ENCODE measurements at regions not wholly inside any gene's neighbourhood (a gene's known extent, or its start where the extent isn't known, plus 50 kb on each side); places are given as distances from the start of the nearest gene placed in this dataset.

DNA sequence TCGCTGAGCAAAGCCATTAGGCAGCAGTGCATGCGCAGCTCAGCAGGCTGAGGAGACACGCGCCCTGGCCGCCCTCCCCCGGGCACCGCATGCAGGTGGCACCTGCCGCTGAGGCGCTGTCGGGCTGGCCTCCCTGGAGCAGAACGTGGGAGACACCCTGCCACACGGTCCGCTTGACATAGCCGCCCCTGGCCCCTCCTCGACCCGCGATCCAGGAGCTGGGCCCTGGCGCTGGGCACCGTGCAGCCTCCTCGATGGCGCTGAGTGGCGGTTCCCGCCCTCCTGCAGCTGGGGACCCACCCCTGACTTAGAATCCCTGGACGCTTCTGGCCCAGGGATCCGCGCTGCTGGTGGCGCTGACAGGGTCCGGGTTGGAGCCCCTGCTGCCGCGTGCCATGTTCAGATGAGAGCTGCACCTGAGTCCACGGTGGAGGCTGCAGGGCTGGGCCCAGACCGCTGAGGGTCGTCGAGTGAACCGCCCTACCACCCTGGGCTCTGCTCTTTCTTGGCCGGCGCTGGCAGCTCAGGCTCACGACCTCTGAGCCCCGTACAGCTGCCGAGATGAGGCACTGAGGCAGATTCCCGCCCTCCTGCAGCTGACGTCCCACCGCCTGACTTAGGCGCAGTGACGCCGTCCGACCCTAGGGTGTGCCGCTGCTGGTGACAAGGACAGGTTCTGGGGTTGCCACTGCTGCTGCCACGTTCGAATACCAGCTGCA, 116.8 kb downstream of the OR13A1 start:
- no peak for TF ChIP-seq CTCF (IDR thresholded peaks at IDR 0.05)
- no peak overlapping the region for H3K4me3 Mint-ChIP-seq
- no peak for ATAC-seq
- POLR2A ChIA-PET = no interaction called here
- DNase-seq = no peak
- no peaks in the 10 kb centered on the region for H3K9me3 Mint-ChIP-seq
- H3K27me3 Mint-ChIP-seq = no peaks in the 10 kb centered on the region
- CTCF ChIA-PET = no interaction called here
- no peaks in the 10 kb centered on the region for H3K36me3 Mint-ChIP-seq (ENCODE audit: low read depth)
- H3K27ac Mint-ChIP-seq = no peak overlapping the region
- H3K4me1 Mint-ChIP-seq (ENCODE audit: low read depth) = no peaks in the 10 kb centered on the region
- intact Hi-C loops (cut with micrococcal nuclease) = no loop called here

- no peak for DNase-seq
- H3K4me3 Mint-ChIP-seq = no peak overlapping the region
- no peaks in the 10 kb centered on the region for H3K36me3 Mint-ChIP-seq (ENCODE audit: low read depth)
- peaks cover 2% of the 10 kb centered on the region for H3K27me3 Mint-ChIP-seq
- no peak for TF ChIP-seq CTCF (IDR thresholded peaks at IDR 0.05)
- ATAC-seq = no peak
- ChIA-PET POLR2A (no interaction called here), CTCF (no interaction called here)
- intact Hi-C loops (cut with micrococcal nuclease) = no loop called here
- H3K4me1 Mint-ChIP-seq (ENCODE audit: low read depth) = no peaks in the 10 kb centered on the region
- H3K27ac Mint-ChIP-seq = no peak overlapping the region
- no peaks in the 10 kb centered on the region for H3K9me3 Mint-ChIP-seq
These were observed 116.1 kb downstream of the OR13A1 start for GRCh38 chr10:45199205-45199740.

DNA sequence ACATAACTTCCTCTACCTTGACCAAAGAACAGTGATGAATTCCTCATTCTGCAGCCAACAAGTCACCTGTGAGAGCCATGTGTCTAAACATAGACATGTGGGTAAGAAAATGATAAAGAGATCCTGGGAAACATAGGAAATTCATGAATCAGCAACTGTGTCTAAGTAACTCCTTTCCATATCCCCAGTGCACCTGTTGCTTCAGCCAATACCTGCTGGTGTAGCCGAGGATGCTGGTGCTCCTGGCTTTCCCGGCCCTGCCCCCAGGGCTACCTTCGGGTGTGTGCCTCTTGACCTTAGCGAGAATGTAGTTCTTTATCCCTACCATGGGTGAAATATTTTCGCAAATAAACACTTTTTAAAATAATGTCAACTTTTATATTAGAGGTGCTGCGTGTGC, 114.1 kb downstream of the OR13A1 start:
- intact Hi-C loops (cut with micrococcal nuclease) = no loop called here
- POLR2A ChIA-PET = no interaction called here

DNA sequence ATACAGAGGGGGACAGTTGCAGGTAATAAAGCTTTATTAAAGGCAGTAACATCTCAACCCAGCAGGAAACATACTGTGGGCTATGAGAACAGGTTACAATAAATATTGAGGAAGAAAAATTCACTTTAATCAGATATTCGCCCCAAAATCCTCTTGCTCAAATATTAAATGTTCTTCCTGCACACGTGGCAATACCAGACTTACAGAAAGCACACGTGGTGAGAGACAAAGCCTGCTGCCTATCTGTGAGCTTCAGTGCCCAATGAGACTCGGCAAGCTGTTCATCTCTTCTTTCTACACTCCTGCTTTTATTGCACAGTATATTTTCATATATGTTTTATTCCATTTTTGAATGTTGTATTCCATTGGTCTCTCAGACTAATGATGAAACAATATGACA, 113.2 kb downstream of the OR13A1 start:
- no peaks in the 10 kb centered on the region for H3K4me1 Mint-ChIP-seq (ENCODE audit: low read depth)
- POLR2A ChIA-PET = no interaction called here
- no peak overlapping the region for H3K27ac Mint-ChIP-seq
- ATAC-seq (no peak), DNase-seq (no peak)
- H3K27me3 Mint-ChIP-seq = peaks cover 2% of the 10 kb centered on the region
- no peak overlapping the region for H3K4me3 Mint-ChIP-seq
- H3K9me3 Mint-ChIP-seq = no peaks in the 10 kb centered on the region
- TF ChIP-seq CTCF (IDR thresholded peaks at IDR 0.05) = no peak
- H3K36me3 Mint-ChIP-seq (ENCODE audit: low read depth) = no peaks in the 10 kb centered on the region
- intact Hi-C loops (cut with micrococcal nuclease) = no loop called here
- CTCF ChIA-PET = no interaction called here

More for the DNA sequence above, 114.1 kb downstream of the OR13A1 start:
- DNase-seq = no peak
- H3K4me3 Mint-ChIP-seq = no peak overlapping the region
- TF ChIP-seq CTCF (IDR thresholded peaks at IDR 0.05) = no peak
- CTCF ChIA-PET = no interaction called here
- H3K4me1 Mint-ChIP-seq (ENCODE audit: low read depth) = no peaks in the 10 kb centered on the region
- H3K36me3 Mint-ChIP-seq (ENCODE audit: low read depth) = no peaks in the 10 kb centered on the region
- no peak for ATAC-seq
- no peak overlapping the region for H3K27ac Mint-ChIP-seq
- H3K9me3 Mint-ChIP-seq = no peaks in the 10 kb centered on the region
- peaks cover 2% of the 10 kb centered on the region for H3K27me3 Mint-ChIP-seq

GRCh38 chr10:45204954-45205775, 110.2 kb downstream of the OR13A1 start:
- ATAC-seq (no peak), DNase-seq (no peak)
- POLR2A ChIA-PET = interaction anchor here (0.7 kb wide), 1 partner anchor 23 kb away, joined by 3 read pairs; no protein-coding TSS in a partner anchor
- H3K4me1 Mint-ChIP-seq (ENCODE audit: low read depth) = no peaks in the 10 kb centered on the region
- peaks cover 12% of the 10 kb centered on the region for H3K27me3 Mint-ChIP-seq
- intact Hi-C loops (cut with micrococcal nuclease) = no loop called here
- no peak overlapping the region for H3K27ac Mint-ChIP-seq
- H3K9me3 Mint-ChIP-seq = peaks cover 6% of the 10 kb centered on the region
- H3K4me3 Mint-ChIP-seq = no peak overlapping the region
- no peak for TF ChIP-seq CTCF (IDR thresholded peaks at IDR 0.05)
- no peaks in the 10 kb centered on the region for H3K36me3 Mint-ChIP-seq (ENCODE audit: low read depth)
- CTCF ChIA-PET = no interaction called here
